Fibroblast of skin of back (primary cell): ENCODE measurements at regions not wholly inside any gene's neighbourhood (a gene's known extent, or its start where the extent isn't known, plus 50 kb on each side); places are given as distances from the start of the nearest gene placed in this dataset.
"Not testable (repeated sequence)": the region's sequence is repeated elsewhere in the genome, so short reads cannot be mapped to it uniquely, and the experiment has no call there.

Source experiments
- DNase-seq: peaks from one replicate; pipeline ENCODE4 v3.0.0-alpha.2; 2013

DNA sequence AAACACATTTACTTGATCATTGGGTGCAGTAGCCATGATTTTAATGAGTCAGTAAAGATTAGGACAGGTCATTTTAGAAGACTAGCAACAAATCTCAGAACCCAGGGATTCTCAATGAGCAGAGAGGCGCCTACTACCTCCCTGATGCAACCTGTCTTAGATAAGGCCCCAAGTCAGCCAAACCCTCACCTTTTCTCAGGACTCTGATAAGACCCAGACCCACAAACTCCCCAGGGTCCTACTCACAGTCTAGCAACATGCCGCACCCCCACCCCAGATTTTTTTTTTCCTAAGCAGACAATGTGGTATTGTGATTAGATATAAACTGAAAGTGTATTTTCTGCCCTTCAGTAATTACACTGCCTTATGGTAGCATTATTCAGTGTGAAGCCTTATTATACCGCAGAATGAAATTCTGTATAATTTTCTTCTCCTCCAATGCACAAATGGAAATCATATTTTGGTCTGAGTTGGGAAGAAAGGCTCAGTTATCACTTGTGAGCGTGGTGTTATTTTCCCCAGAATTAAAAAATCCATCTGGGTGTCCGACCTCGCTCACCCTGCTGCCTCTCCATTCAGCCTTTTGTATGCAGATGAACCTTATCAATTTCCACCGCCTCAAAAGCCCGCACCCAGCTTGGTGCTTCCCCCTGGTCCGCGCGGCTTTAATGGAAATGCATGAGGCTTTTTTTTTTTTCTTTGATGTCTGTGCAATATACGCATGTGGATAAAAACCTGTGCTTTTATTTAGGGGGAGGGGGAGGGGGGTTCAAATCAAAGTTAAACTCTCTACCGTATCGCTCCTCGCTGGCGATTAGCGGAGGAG lies 122.0 kb upstream of the SOX14 start:
- DNase-seq: no peak

DNA sequence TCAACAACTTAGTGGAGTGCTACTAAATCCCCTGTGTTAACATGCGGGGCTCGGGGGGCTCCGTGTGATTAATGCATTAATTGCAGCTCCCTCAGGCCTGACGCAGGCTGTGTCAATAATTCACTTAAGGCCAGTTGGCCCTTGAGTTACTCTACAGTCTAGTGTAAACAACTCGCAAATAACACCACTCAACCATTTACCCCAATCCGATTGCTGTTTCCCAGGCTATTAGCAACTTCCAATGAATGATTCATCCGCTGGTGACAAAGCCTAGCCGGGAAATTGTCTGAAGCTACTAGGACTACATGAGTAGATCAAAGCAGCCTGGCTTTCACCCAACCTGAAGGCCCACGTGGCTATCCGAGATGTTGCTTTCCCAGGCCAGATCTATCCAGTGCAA lies 121.3 kb upstream of the SOX14 start:
- no peak for DNase-seq

DNA sequence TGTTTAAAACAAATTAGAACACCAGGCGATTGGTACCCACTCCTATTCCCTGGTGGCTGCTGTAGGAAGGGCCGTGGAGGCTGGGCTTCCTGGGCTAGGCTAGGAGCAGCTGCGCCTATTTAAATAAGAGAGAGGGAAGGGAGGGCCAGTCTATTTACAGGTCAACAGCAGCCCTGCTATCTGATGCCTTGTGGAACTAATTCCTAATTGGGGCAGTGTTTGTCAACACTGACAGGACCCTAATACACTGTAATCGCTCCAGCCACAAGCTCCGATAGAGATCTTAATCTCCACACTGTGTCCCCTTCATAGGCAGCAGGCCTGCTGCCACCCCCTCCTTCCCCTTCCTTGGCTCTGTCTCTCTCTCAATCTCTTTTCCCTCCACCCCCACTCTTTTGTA lies 116.9 kb upstream of the SOX14 start:
- DNase-seq: no peak

DNA sequence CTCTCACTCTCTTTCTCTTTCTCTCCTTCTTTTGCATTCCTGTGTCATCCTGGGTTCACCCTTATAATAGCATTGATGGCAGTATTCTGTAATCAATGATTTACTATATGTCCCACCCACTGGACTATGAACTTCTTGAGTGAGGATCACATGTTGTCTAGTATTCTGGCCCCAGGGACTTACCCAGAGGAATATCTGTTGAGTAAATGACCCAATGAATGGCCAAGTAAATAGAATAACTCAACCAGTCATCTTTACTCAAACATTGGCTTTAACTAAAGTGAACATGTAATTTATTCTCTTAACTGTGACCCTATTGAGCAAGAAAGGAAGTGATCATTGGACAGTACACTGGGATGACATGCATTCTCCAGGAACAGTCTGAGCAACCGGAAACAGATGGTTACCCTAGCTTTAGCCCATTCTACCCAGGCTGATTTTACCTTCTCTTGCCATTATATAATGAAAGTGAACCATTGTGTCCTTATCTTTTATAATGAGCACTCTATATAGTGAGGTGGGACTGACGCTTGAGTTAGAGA lies 94.5 kb upstream of the SOX14 start:
- no peak for DNase-seq

DNA sequence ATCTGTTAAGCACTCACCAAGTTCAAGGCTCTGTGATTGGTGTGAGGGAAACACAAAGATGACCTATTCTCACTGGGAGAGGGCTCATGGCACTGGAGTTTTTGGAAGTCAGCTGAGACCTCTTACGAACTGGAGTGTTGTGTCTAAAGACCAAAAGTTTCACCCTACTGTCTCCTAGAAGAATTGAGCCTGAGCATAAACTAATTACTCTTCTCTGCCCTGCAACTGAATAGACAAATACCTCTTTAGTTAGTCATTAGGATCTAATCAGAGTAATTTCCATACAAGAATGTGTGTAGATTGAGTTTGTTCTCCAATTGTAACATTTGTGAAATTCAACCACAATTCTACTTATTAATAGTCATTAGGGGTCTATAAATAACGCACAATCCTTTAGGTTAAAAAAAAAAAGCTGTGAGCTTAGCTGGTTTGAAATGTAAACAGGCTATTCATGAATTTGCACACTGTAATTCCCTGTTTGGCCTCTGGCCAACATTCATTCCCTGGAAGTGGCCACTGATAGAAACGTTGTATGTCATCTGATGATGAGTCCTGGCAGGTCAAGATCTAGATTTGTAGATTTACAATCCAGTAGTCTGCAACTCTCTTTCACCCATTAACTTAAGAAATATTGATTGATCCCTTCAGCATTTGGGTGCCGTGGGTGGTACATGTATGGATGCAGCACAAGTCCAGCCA lies 76.8 kb upstream of the SOX14 start:
- no peak for DNase-seq

DNA sequence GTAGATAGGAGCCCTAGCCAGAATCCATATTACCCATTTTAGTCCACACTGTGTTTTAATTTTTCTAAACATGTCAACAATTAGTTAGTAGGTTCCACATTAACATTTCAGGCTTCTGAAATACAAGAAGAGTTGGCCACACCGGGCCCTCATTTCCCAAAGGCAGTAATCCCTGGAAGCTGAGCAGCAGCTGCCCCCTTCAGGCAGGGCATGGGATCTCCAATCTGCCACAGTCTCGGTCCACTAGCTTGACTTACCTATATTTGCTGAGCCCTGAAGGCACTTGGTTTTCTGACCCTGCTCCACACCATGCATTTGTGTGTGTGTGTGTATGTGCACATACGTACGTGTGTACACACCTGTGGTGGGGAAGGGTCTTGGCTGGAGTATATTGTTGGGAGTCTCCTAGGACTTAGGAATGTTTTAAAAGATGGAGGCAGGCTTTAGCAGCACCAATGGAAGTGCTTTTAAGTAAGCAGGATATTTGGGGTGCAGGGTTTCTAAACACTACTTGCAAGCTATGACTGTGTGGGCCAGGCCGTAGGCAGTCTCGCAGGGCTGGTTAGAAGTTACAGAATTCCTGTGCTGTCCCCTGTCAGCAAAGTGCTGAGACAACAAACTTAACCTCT lies 71.2 kb upstream of the SOX14 start:
- DNase-seq: no peak

DNA sequence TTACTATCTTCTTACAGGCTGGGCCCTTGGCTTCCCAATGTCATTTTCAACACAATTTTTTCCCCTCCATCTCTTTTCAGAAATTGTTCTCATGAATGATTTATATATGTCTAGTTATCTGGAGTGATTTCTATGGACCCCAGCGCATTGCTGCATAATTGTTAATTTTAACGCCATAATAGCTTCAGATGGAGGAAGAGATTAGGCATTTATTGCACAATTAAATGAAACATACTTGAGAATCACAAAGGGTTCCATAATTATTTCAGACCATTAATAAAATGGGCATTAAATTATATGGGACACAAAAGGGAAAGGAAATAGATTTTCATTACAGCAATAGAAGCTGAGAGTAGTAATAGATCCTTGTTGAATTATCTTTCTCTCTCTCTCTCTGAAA lies 70.3 kb upstream of the SOX14 start:
- DNase-seq: no peak

DNA sequence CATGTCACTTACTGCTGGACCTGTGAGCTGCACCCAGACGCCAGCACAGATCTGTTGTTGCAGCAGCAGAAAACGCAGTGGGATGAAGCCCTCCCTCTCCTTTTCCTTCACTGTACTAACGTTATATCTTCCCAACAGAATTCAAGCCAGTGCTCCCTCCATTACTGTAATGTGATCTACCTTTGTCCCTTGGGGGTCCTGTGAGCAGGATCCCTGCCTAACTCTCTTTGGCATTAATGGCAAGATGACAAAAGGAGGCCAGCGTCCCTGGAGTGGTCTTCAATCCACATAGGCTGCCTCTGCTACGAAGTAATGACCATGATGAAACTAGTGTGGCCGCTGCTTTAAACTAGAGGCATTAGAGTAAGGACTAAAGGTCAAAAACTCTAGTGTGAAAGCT lies 69.3 kb upstream of the SOX14 start:
- DNase-seq: no peak

DNA sequence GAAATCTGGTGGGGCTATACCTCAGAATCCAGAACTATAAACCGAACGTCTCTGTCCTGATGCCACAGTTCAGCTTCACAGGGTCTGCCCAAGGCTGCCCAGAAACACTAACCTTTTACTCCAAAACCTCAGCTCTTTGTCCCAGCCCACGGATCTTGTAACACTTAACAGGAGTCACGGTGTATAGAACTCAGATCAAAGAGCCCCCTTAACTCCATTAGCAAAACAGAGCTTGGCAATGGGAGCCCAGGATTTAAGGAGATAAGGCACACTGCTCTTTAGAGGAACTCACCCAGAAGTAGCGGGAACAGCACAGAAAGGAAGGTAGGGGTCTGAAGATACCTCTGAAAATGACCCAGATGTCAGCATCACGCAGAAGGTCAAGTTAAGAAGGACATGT lies 68.8 kb upstream of the SOX14 start:
- no peak for DNase-seq

DNA sequence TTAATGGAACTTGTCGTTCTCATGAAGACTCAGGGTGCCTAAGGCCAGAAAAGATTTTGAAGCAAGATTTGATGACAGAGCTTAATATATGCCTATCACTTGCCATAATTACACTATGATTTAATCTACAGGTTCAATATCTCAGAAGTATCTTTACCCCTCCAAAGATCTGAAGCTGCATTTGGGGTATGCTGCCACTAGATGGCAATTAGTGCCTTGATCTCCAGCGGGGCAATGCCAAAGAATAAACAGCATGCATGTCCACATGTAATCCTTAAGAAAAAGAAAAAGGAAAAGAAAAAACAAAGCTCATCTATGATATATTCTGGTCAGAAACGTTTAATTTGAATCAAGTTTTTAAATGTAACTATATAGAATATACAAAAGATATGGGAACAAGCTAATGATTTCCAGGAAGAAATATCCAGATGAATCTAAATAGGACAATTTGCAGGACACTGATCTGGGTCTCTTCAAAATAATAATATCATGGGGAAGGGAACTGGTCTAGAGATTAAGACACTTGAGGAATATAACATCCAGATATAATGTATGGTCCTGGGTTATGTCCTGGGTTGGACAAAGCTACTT lies 55.0 kb upstream of the SOX14 start:
- DNase-seq: no peak

DNA sequence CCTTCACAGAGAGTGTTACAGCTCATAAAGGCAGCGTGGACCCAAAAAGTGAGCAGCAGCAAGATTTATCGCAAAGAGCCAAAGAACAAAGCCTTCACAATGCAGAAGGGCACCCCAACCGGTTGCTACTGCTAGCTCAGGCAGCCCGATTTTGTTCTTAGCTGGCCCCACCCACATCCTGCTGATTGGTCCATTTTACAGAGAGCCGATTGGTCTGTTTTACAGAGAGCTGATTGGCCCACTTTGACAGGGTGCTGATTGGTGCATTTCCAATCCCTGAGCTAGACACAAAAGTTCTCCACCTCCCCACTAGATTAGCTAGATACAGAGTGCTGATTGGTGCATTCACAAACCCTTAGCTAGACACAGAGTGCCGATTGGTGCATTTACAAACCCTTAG lies 50.1 kb upstream of the SOX14 start:
- DNase-seq: not testable (repeated sequence)
